ENCODE measurements at regions not wholly inside any gene's neighbourhood (a gene's known extent, or its start where the extent isn't known, plus 50 kb on each side); places are given as distances from the start of the nearest gene placed in this dataset.

GRCh38 chr4:52248820-52249219 lies 197.7 kb downstream of the SPATA18 start:
- no peak overlapping the region for H3K4ac ChIP-seq (replicated peaks; ENCODE audit: insufficient read length, low read depth, low read length)
- H3K14ac ChIP-seq (ENCODE audit: insufficient read length) = no peak overlapping the region
- H3K9ac ChIP-seq (replicated peaks in 1 of 4; ENCODE audit: extremely low read depth in 1 of 4, low read depth in 3 of 4, low read length in 3 of 4) = no peak overlapping the region
- no peaks in the 10 kb centered on the region for H3K23me2 ChIP-seq (ENCODE audit: low read depth, low read length)
- no peak overlapping the region for H2BK5ac ChIP-seq (ENCODE audit: low read depth, low read length)
- H2AK5ac ChIP-seq (ENCODE audit: low read depth, low read length) = no peak overlapping the region
- no peak overlapping the region for H4K8ac ChIP-seq (ENCODE audit: extremely low read depth, insufficient read depth, low read length)
- H2BK20ac ChIP-seq (ENCODE audit: low read length) = no peak overlapping the region
- POLR2A ChIA-PET (ENCODE audit: partially characterized antibody) = no interaction called here
- H4K5ac ChIP-seq (ENCODE audit: insufficient read length, low read depth, low read length) = no peak overlapping the region
- no peak overlapping the region for H3K18ac ChIP-seq (ENCODE audit: extremely low read depth, low read length)
- no peak overlapping the region for H3K56ac ChIP-seq (replicated peaks; ENCODE audit: insufficient read length, low read depth, low read length)
- no peak overlapping the region for H3K27ac ChIP-seq (ENCODE audit: low read depth, low read length)
- no peak overlapping the region for H3K4me3 ChIP-seq (ENCODE audit: extremely low read depth in 1 of 4, insufficient read depth in 2 of 4, low read depth in 3 of 4, low read length in 4 of 4)
- no peaks in the 10 kb centered on the region for H3K79me2 ChIP-seq (ENCODE audit: control insufficient read depth in 1 of 2, insufficient read depth in 2 of 2, low read length in 2 of 2)
- no peak overlapping the region for H3K23ac ChIP-seq (ENCODE audit: insufficient read length)
- H2BK15ac ChIP-seq (ENCODE audit: low read length) = no peak overlapping the region
- no peak overlapping the region for H3K4me2 ChIP-seq (ENCODE audit: insufficient read depth in 1 of 2, low read depth in 2 of 2, low read length in 2 of 2)
- TF ChIP-seq GABPA (IDR thresholded peaks at IDR 0.05; ENCODE audit: borderline replicate concordance, insufficient read depth, low read length) (no peak), ASH2L (IDR thresholded peaks at IDR 0.05; ENCODE audit: low read length) (no peak), PHF8 (conservative IDR thresholded peaks at IDR 0.05; ENCODE audit: low read depth, low read length) (no peak), ATF3 (IDR thresholded peaks at IDR 0.05; ENCODE audit: insufficient read depth, low read depth, low read length) (no peak), KDM4A (IDR thresholded peaks at IDR 0.05; ENCODE audit: low read depth, low read length, severe bottlenecking) (no peak), JUND (IDR thresholded peaks at IDR 0.05; ENCODE audit: low read length) (no peak), SIX5 (IDR thresholded peaks at IDR 0.05; ENCODE audit: low read depth, low read length) (no peak)
- FAIRE-seq (no peak), DNase-seq (ENCODE audit: low read depth in 1 of 2, low spot score in 2 of 2) (no peak)
- no peak overlapping the region for H2BK120ac ChIP-seq (replicated peaks; ENCODE audit: low read depth, low read length)
- no peaks in the 10 kb centered on the region; a peak in 2 of 4 replicates for H3K9me3 ChIP-seq (ENCODE audit: insufficient read depth in 2 of 2, low read depth in 1 of 2, low read length in 1 of 2)
- CTCF ChIA-PET (ENCODE audit: partially characterized antibody) = interaction anchor here (1.0 to 1.5 kb wide), 3 partner anchors 10 to 353 kb away, joined by 3 to 4 read pairs (median 3); no protein-coding TSS in a partner anchor
- no peak overlapping the region for H2AFZ ChIP-seq (ENCODE audit: low read length)
- H4K91ac ChIP-seq (replicated peaks; ENCODE audit: insufficient read length, low read length) = no peak overlapping the region
- no peaks in the 10 kb centered on the region for H4K20me1 ChIP-seq (replicated peaks in 1 of 2; ENCODE audit: control insufficient read depth in 1 of 2, insufficient read depth in 2 of 2, low read length in 2 of 2)
- H3K27me3 ChIP-seq (replicated peaks in 1 of 4; ENCODE audit: control insufficient read depth in 3 of 4, extremely low read depth in 1 of 4, insufficient read depth in 3 of 4, low read length in 3 of 4) = no peaks in the 10 kb centered on the region
- peaks cover 0 to 7% (median 4%) of the 10 kb centered on the region in 4 experiments; a peak in 3 of 7 replicates for H3K4me1 ChIP-seq (replicated peaks in 1 of 4; ENCODE audit: control insufficient read depth in 3 of 4, insufficient read depth in 4 of 4, low read length in 3 of 4)
- no peaks in the 10 kb centered on the region for H3K36me3 ChIP-seq (ENCODE audit: control insufficient read depth in 2 of 4, insufficient read depth in 4 of 4, low read length in 3 of 4)
- H3K79me1 ChIP-seq (ENCODE audit: low read depth, low read length) = no peaks in the 10 kb centered on the region
- no peak overlapping the region for H2BK12ac ChIP-seq (ENCODE audit: low read depth, low read length)

Data from H1 (cell line).